Adipocyte (in vitro differentiated cells): ENCODE measurements at regions not wholly inside any gene's neighbourhood (a gene's known extent, or its start where the extent isn't known, plus 50 kb on each side); places are given as distances from the start of the nearest gene placed in this dataset.

ENCODE experiments used
- DNase-seq: peaks from one replicate; pipeline ENCODE4 v3.0.0-alpha.2; 2015; ENCODE audit warnings: low read depth
- H3K27me3 ChIP-seq: replicated peaks from 2 replicates; pipeline ENCODE4 v1.7.0; 2013; ENCODE audit warnings: mild to moderate bottlenecking, low read length, moderate library complexity; ENCODE audit not compliant: control insufficient read depth, insufficient read depth
- H3K36me3 ChIP-seq: 2 replicates; pipeline ENCODE4 v1.7.0; 2013; ENCODE audit warnings: low read length, mild to moderate bottlenecking, moderate library complexity; ENCODE audit not compliant: control insufficient read depth, insufficient read depth, severe bottlenecking
- H3K4me1 ChIP-seq: 2 replicates; pipeline ENCODE4 v1.7.0; 2013; ENCODE audit warnings: mild to moderate bottlenecking, low read length, moderate library complexity; ENCODE audit not compliant: control insufficient read depth, insufficient read depth
- H3K4me3 ChIP-seq: 2 replicates; pipeline ENCODE4 v1.7.0; 2013; ENCODE audit warnings: mild to moderate bottlenecking, low read length, moderate library complexity
- H3K9ac ChIP-seq: 2 replicates; pipeline ENCODE4 v1.7.0; 2013; ENCODE audit warnings: mild to moderate bottlenecking, low read length, moderate library complexity
- H3K9me3 ChIP-seq: 2 replicates; pipeline ENCODE4 v1.7.0; 2013; ENCODE audit warnings: mild to moderate bottlenecking, low read length, moderate library complexity; ENCODE audit not compliant: control insufficient read depth

DNA sequence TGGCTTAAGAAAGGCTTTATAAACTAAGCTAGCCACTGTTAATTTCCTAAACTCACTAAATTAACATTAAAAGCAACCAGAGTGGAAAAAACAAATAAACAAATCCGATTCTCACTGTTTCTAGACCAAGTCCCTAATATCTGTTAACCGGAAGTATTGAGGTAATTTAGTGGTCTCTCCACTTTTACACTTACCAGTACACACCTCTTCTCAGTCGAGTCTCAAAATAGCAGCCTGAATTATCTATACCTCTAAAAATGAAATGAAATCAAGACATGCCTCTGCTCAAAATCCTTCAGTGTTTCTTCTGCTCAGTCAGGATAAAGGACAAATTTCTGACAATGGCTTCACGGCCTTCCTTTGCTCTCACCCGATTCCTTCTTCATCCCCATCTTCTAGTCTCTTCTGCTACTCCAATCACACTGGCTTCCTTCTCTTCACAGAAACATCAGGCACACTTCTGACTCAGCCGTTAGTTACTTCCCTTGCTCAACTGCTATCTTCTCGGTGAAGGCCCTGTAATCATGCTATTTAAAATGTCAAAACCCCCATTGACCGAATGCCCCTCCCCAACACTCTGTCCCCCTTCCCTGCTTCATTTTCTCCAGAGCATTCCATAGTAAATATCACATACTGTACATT lies 161.3 kb downstream of the KITLG start:
- H3K4me1 ChIP-seq: peaks cover 54% of the 10 kb centered on the region
- no peaks in the 10 kb centered on the region for H3K27me3 ChIP-seq
- peak overlapping the region; percentile 79 for H3K4me3 ChIP-seq
- DNase-seq: peak; percentile 75
- peak overlapping the region; percentile 80 for H3K9ac ChIP-seq
- no peaks in the 10 kb centered on the region for H3K36me3 ChIP-seq
- H3K9me3 ChIP-seq: no peaks in the 10 kb centered on the region

DNA sequence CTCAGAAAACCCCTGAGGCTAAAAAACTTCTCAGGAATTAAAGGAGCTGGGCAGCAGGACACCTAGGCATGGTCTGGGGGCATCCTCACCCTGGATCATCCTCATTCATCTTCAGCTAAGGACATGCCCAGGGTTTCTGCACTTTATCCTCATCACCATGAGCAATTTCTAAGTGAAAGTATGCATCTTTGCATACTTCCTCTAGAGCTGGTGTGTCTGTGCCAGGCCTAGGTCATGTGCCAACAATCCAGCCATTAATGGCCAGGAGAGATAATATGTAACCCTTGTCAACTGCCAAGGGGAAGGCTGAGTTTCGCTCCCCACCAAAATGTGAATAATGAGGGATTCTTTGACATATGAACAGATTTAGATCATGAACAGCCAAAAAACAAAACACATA lies 160.5 kb downstream of the KITLG start:
- no peaks in the 10 kb centered on the region for H3K36me3 ChIP-seq
- H3K4me1 ChIP-seq: peaks cover 51% of the 10 kb centered on the region
- peak; percentile 61 for DNase-seq
- peak overlapping the region; percentile 79 for H3K4me3 ChIP-seq
- no peaks in the 10 kb centered on the region for H3K27me3 ChIP-seq
- H3K9ac ChIP-seq: peak overlapping the region; percentile 31
- H3K9me3 ChIP-seq: no peaks in the 10 kb centered on the region

DNA sequence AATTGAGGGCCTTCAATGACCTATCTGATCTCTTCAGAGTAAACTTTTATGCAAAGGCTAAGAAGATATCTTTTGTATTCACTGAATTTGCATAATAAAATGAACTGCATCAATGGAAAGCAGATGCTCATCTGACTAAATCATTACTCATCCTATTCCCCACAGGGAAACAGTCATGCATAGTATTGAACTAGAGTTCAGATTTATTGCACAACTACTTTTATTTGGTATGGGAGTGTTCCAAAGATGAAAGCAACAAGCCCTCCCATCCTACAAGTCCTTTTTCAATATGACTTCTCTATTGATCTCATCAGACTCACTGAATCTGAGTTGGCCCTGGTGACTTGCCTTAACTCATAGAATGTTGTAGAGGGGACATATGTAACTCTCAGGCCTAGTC lies 159.8 kb downstream of the KITLG start:
- Histone ChIP-seq H3K4me1 (peaks cover 54% of the 10 kb centered on the region), H3K36me3 (no peaks in the 10 kb centered on the region), H3K9ac (peak overlapping the region; percentile 42), H3K27me3 (no peaks in the 10 kb centered on the region), H3K9me3 (no peaks in the 10 kb centered on the region), H3K4me3 (peak overlapping the region; percentile 29)
- DNase-seq: peak; percentile 93

DNA sequence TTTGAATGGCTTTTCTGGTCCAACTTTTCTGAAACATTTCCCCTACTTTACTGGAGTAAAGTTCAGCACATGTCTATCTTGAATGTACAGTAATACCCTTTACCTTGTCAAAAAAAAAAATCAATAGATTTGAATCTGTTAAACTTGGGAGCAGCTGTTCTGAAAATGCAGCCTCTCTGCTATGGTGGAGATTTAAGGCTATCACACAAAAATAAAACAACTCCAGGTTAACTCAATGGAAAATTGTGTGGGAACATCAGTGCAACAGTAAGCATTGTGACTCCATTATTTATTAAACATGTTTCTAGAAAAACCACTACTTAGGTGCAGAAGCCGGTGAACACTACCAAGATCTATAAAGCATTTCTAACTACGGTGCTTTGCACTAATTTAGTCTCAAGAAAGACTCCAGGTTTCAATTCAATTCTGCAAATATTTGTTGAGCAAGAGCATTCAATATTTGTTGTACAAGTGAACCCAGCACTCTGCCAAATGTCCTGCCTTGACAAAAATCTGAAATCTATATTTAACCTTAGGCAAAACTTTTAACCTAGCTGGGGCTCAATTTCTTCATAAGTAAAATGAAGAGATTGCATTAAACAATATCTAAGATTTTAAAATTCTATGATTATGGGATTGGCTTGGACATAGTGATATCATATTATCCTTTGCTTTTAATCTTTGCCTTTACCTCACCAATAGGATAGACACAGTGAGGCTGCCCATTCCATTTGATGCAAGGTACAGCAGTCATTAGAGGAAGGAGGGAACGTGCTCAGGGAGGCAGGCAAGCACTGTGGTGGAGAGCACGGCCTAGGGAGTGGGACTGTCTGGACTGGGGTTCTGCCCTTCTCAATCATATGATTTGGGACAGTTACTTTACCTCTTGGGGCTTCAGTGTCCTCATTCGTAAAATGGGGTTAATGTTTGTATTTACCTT lies 155.2 kb downstream of the KITLG start:
- Histone ChIP-seq H3K9me3 (peaks cover 4% of the 10 kb centered on the region), H3K36me3 (no peaks in the 10 kb centered on the region), H3K4me3 (no peak overlapping the region), H3K4me1 (peaks cover 16% of the 10 kb centered on the region), H3K27me3 (no peaks in the 10 kb centered on the region), H3K9ac (no peak overlapping the region)
- no peak for DNase-seq

DNA sequence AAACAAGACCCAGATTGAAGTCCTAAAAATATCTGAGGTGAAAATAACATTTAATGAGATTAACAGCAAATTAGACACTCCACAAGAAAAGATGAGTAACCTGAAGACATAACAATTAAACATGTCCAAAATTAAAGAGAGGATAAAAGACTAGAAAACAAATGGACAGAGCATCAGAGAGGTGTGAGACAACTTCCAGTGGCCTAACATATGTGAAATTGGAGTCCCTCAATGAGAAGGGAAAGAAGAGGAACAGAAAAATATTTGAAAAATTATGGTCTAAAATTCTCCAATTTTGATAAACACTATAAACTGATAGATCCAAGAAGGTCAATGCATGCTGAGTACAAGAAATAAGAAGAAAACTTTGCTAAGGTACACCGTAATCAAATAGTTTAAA lies 151.9 kb downstream of the KITLG start:
- Histone ChIP-seq H3K4me1 (peaks cover 18% of the 10 kb centered on the region), H3K4me3 (no peak overlapping the region), H3K9me3 (peaks cover 4% of the 10 kb centered on the region), H3K27me3 (no peaks in the 10 kb centered on the region), H3K9ac (no peak overlapping the region), H3K36me3 (no peaks in the 10 kb centered on the region)
- no peak for DNase-seq

DNA sequence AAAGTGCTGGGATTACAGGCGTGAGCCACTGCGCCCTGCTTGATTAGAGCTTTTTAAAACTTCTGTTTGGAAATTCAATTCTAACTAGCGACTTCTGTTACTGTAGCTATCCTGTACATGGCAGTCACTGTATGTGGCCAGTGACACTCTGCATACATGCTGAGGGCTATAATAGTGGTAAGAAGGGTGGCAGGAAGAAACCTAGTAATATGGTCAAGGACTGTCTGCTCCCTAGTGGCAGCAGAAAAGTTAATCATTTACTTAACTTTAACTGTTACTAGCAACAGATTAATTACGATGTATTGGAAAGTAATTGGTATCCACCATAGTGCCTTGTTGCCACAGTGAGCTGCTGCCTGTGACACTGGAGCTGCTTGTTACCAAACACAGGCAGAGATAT lies 149.0 kb downstream of the KITLG start:
- peaks cover 4% of the 10 kb centered on the region for H3K9me3 ChIP-seq
- no peak overlapping the region for H3K4me3 ChIP-seq
- no peak overlapping the region for H3K9ac ChIP-seq
- H3K27me3 ChIP-seq: no peaks in the 10 kb centered on the region
- peaks cover 15% of the 10 kb centered on the region for H3K4me1 ChIP-seq
- H3K36me3 ChIP-seq: no peaks in the 10 kb centered on the region
- no peak for DNase-seq

DNA sequence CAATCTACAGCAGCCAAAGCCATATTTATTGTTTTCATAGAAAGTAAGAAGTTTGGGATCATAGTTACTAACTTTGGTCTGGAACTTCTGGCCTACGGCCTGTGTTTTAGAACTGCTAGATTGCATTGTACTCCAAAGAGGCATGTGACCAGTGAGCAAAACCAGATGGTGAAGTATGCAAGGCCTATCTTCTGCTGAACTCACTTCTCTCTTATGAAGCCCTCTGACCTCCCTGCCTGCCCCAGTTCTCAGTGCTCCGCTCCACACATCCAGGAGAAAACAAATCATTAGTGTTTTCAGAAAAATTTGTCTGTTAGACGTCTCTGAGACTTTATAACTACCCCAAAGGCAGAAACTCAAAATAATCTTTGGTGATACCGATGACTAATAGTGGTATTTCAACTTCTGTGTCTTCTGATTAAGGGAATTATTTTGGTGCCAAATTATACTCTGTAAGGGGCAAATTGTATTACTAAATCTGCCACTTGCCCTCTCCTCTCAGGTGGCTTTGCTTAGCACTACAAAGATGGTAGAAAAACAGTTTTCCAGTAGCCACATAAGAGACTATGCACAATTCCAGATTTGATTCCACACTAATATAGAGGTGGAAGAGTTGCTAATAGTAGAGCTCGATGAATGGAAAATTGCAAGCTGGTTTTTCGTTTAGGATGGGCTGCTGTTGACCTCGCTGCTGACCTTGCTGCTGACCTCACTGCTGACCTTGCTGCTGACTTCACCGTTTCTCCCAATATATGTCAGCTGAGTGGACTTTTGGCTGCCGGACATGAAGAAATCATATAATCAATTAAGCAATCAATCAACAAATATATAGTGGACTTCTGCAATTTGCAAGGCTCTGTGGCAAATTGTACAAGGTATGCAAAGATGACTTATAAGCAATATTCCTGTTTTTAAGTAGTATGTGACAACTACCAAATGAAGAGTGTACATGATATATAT lies 147.5 kb downstream of the KITLG start:
- Histone ChIP-seq H3K27me3 (no peaks in the 10 kb centered on the region), H3K4me3 (no peak overlapping the region), H3K9ac (peak overlapping the region; percentile 11)

DNA sequence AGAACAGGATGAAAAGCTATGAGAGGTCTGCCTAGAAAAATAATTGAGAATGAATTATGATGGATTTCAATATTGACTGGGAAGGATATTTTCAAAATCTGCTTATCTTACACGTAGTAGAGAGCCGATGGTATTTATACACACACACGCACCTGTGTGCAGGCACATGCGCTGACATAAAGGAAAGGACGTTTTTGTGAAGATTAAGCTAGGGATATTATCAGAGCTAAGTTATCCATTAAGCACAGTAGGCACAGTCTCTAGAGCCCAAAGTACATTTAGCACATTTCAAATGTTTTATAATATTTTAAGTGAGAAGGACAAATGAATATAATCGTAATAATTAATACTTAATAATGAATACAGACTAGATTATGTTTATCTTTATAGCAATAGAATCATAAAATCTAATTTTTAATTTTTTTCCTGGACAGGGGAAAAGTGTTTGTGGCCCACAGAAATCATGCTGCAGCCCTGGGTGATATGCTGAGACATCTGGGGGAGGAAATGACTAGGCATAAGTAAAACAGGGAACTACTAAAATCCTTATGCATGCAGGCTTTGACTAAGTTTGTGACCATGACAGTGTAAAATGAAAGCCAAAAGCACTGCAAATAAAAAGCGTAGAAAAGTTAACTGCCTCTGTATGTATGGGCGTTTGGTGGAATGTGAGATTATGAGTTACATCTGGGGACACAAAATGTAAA lies 146.1 kb downstream of the KITLG start:
- no peaks in the 10 kb centered on the region for H3K36me3 ChIP-seq
- no peak overlapping the region for H3K9ac ChIP-seq
- H3K4me1 ChIP-seq: peaks cover 15% of the 10 kb centered on the region
- no peak overlapping the region for H3K4me3 ChIP-seq
- H3K27me3 ChIP-seq: no peaks in the 10 kb centered on the region
- H3K9me3 ChIP-seq: no peaks in the 10 kb centered on the region
- no peak for DNase-seq

More for the DNA sequence above, 147.5 kb downstream of the KITLG start:
- H3K9me3 ChIP-seq: peaks cover 4% of the 10 kb centered on the region
- no peak for DNase-seq
- H3K36me3 ChIP-seq: no peaks in the 10 kb centered on the region
- H3K4me1 ChIP-seq: peaks cover 15% of the 10 kb centered on the region

DNA sequence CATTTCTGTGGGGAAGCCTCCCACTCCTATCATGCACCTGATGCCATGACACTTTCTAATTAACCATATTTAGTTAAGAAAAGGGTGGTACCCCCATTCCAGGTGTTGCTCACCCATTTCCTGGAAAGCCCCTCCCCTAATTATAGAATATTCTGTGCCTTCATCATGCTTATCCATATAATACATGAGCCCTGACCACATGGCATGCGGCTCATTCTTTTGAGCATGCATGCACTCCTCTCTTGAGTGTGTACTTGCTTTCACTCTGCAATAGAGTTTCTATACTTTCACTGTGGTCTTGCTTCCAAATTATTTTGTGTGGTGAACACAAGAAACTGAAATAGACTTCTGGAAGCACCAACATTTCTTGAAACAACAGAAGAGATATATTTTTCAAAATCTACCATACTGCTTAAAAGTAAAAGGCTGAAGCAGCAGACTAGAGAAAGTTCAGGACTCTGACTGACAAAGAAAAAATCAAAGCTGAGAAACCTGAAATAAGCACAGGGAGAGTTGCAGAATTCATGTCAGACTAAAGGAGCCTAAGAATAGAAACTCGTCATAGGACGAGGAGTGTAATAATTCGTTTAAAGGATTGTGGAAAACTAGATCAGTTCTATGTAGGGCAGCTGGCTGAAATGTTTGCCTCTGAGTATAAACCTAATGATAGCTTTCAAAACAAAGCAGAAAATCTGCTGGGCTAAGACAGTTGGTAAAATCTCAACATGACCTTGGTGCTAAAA lies 144.8 kb downstream of the KITLG start:
- no peak overlapping the region for H3K9ac ChIP-seq
- no peak overlapping the region for H3K4me3 ChIP-seq
- no peaks in the 10 kb centered on the region for H3K9me3 ChIP-seq
- H3K36me3 ChIP-seq: no peaks in the 10 kb centered on the region
- H3K4me1 ChIP-seq: peaks cover 15% of the 10 kb centered on the region
- no peak for DNase-seq
- no peaks in the 10 kb centered on the region for H3K27me3 ChIP-seq

DNA sequence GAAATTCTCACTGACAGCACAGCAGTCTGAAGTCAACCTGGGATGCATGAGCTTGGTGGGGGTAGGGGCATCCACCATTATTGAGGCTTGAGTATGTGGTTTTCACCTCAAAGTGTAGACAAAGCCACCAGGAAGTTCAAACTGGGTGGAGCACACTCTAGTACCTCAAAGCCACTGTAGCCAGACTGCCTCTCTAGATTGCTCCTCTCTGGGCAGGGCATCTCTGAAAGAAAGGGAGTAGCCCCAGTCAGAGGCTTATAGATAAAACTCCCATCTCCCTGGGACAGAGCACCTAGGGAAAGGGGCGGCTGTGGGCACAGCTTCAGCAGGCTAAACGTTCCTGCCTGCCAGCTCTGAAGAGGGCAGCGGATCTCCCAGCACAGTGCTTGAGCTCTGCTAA lies 143.0 kb downstream of the KITLG start:
- H3K4me3 ChIP-seq: no peak overlapping the region
- no peaks in the 10 kb centered on the region for H3K36me3 ChIP-seq

More for the DNA sequence above, 143.0 kb downstream of the KITLG start:
- Histone ChIP-seq H3K4me1 (peaks cover 12% of the 10 kb centered on the region), H3K9ac (no peak overlapping the region), H3K27me3 (no peaks in the 10 kb centered on the region), H3K9me3 (no peaks in the 10 kb centered on the region)
- no peak for DNase-seq
